Heart left ventricle (tissue), 13 donors: ENCODE measurements at regions not wholly inside any gene's neighbourhood (a gene's known extent, or its start where the extent isn't known, plus 50 kb on each side); places are given as distances from the start of the nearest gene placed in this dataset.

Experiments
- CTCF ChIP-seq, 12 donors: fragments of 200-600 bp; sonication (generic) in 4 of 12; IDR thresholded peaks; one replicate each; pipeline versions ENCODE4 v1.5.0 to v1.8.0; 2018 to 2022; ENCODE audit warnings: antibody characterized with exemption in 12 of 12, mild to moderate bottlenecking in 5 of 12
- POLR2A ChIP-seq, 2 donors: fragments of 450-650 bp; IDR thresholded peaks; one replicate each; pipeline ENCODE4 v1.6.1; 2017; ENCODE audit warnings: antibody characterized with exemption in 2 of 2, mild to moderate bottlenecking in 2 of 2, moderate library complexity in 2 of 2
- donor health status: ischemic (EF 13 %, LVEDD 7.1; RV severe dilation, severe dysfunction).
- donor health status: DM: no; HTN: yes; CAD: no.
- donor health status: DM: no; HTN: no; CAD: no.
- donor health status: ischemic (EF 25% LVEDD 6.9; RV normal size, moderate dysfunction).
- donor health status: ischemic (EF 25% LVEDD 5.7; RV mildly dilated, moderate dysfunction).
- donor health status: ischemic (EF 35%, LVEDD 5.7; RV mildly dilated, moderate dysfunction).
- donor health status: nonischemic (EF 11% LVEDD 7.7; RV severe dilation, severe dysfunction).
- donor health status: DM: yes; HTN: yes; CAD: no.
- donor health status: PGD.
- donor health status: ischemic (EF 29% LVEDD 5.4; RV normal size, mild dysfunction).
- donor health status: nonischemic (EF 23%, LVEDD 6.1; RV moderate dilation, normal function).

GRCh38 chr12:33223956-33224355, 215.7 kb downstream of the SYT10 start:
- no peak for TF ChIP-seq POLR2A (IDR thresholded peaks at IDR 0.05)
- TF ChIP-seq CTCF (IDR thresholded peaks at IDR 0.05) = no peak
